Anterior cingulate cortex (tissue), 58 donors: ENCODE measurements at regions not wholly inside any gene's neighbourhood (a gene's known extent, or its start where the extent isn't known, plus 50 kb on each side); places are given as distances from the start of the nearest gene placed in this dataset.
A peak's percentile ranks its signal among the peaks of the same experiment; 100 is the strongest.

ENCODE experiments used
- DNase-seq, 58 donors: peaks; one replicate each; lab custom pipeline; 2025; lab: John Stamatoyannopoulos, UW

DNA sequence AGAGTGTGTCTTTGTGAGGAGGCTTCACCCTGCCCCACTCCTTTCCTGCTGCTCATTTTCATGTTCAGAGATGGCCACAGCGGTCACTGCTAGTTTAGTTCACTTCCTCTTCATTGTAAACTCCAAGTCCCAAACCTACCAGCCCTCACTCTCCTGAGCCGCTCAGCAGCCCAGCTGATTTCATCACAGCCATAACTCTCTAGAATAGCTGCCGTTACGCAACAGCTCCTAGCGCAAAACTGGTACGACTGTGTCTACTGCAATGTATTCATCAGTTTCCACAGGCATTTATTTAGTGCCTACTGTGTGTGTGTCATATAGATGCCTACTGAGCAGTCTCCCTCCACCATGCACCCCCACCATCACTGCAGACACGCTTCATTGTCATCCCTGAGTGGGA, 233.5 kb upstream of the RPL38 start:
- DNase-seq: peak in 4 of 58 donors; percentile 6 to 28 (median 18)

GRCh38 chr17:73971127-73971526, 232.4 kb upstream of the RPL38 start:
- DNase-seq: no peak

DNA sequence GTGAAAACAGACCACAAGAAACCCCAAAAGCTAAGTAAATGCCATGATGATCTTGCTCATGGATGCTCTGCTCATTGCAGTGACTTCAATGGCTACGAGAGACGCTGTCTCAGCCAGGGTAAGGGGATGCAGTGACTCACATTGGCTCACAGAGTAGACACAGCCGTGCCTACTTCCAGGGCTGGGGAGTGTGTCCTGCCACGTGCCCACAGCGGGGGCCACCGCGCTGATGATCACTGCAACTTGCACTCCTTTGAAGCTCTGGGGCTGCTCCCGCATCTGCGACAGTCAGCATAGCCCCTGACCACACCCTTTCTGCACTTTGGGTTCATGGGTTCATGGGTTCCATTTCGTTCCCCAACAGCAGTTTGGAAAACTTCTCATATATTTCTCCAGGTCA, 231.4 kb upstream of the RPL38 start:
- no peak for DNase-seq

DNA sequence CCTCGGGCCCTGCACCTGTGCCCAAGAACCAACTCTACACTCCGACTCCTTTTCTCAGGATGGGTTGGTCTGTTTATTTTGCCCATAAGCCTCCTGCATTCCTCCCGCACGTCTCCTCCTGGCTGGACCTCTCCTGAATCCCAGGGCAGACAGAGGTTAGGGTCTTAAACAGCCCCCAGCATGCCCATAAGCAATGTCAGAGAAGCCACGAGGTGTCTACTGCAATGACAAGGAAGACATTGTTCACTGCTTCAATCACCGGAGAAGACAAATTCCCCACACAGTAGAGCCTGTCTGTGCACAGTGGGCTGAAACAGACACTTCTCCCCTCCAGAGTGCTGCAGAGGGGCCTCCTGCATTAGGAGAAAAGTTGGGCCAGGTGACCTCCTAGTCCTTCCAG, 230.6 kb upstream of the RPL38 start:
- no peak for DNase-seq

DNA sequence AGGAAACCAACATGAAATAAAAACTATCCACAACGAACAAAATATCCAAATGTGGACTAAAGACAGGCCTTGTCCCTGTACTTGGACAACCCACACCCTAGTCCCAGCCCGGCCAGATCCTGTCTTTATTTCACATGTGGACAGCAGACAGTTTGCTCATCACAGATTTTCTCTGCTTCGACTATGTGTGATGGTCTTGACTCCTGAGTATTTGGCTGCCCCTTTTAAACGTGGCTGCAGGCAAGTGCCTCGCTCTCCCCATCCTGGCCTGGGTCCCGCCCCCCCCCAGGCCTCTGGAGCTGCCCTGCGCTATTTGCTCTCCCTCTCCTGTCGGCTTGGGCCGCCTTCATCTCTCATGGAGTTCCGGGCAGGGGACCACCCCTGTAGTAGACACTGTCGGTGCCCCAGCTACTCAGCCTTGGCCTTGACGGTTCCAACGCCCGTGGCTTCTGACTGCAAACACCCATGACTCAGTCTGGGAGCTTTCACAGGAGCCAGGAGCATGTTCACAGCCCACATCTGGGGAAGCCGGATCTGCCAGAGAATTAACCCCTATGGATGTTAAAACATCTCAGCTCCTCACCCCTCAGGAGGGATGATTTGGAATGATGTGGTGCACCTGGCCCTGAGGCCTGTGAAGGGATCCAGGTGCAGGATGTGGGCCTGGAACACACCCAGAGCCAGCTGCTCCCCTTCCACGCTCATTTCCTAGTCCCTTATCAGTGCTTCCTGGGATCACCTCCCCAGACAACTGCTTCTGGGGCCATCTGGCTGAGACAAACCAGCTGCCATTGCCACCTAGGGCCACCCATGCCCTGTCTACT, 229.7 kb upstream of the RPL38 start:
- no peak for DNase-seq

DNA sequence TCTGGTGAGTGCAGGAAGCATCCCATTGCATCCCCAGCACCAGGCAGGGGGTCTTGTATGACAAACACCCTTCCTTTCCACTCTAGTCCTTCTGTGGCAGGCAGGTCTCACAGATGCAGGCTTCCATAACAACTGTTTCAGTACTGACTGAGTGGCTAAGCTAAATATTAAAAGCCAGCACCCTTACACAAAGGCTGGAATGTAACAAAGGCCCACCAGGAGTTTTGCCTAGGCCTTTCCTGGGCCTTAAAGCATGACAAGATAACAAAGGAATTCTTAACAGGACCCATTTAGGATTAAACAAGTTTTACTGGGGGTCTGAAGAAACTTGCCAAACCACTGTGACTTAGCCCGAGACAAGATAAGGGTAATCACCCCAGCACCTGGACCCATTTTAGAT, 228.9 kb upstream of the RPL38 start:
- DNase-seq: no peak

GRCh38 chr17:73976147-73976546, 227.3 kb upstream of the RPL38 start:
- DNase-seq: no peak

DNA sequence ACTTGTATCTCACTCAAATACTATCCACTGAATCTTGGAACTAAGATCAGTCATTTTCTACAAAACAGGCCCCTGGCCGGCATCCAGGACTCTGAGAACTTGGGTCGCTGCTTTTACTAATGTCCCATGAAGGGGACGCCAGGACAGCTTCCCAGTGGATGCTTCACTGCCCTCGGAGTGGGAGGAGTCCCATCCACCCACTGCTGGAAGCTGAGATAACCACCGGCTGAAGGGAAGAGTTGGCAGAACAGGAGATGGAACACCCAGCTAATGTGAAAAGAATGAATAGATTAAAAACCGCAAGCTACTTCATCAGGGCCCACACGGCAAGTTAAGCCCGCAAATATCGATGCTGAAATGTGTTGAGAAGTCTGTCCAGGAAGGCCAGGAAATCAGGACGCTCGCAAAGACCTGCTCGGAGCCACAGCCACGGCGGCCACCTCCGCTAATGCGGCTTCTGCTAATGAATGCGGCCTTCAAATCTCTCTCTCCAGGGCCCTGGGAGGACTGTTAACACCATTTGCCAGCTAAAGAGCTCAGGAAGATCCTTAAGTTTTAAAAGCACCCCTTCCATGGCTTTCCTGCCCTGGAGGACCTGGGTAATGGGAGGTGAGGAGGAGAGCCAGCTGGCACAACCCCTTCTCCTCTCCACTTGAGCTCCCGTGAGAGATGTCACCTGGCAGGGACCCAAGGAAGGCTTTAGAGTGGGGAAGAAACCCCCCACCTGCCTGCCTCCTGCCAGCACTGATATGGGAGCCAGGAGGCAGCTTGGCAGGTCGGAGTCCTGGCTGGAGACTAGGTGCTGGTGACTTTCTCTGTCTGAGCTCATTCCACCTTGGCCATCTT, 226.6 kb upstream of the RPL38 start:
- peak in 1 of 58 donors; percentile 25 for DNase-seq

DNA sequence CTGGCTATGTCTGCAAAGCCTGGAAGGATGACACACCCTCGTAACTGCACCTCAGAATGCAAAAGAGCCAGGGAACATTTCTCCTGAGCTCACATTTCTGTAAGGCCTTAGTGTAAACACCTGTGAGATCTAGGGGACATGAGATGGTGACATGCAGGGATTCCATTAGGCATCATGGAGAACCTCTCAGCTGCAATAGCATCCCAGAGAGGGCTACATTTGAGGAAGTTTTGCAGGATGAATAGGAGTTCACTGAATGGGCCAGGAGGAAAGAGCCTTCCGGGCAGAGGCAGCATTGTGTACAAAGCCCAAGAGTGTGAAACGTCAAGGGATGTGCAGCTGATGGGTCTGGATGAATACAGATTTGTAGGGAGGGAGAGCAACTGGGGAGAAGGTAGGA, 223.0 kb upstream of the RPL38 start:
- DNase-seq: no peak

- DNase-seq: no peak
Observed at GRCh38 chr17:73982871-73983270, 220.6 kb upstream of the RPL38 start.

GRCh38 chr17:73983621-73984400, 219.7 kb upstream of the RPL38 start:
- DNase-seq: no peak

GRCh38 chr17:73984941-73985340, 218.5 kb upstream of the RPL38 start:
- no peak for DNase-seq

GRCh38 chr17:73985466-73986015, 217.9 kb upstream of the RPL38 start:
- no peak for DNase-seq

GRCh38 chr17:73986641-73987177, 216.8 kb upstream of the RPL38 start:
- DNase-seq: no peak

DNA sequence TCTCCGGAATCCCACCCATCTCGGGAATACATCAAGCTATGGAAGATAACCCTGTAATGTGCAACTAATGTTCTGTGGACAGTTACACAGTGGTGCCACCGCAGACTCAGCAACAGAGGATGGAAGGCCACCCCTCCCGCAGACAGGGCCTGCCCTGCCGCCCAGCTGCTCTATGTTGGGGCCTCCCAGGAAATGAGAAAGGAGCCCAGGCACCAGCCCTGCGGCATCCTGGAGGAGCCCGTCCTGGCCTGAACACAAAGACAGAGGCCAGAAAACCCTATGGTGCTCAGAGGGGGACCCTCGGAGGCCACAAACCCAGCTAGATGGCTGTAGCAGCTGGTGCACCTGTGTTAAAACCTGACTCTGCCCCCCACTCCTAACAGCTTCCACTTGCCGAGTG, 216.1 kb upstream of the RPL38 start:
- no peak for DNase-seq

- no peak for DNase-seq
Observed at GRCh38 chr17:73987845-73988509, 215.5 kb upstream of the RPL38 start.

GRCh38 chr17:73989671-73990070, 213.8 kb upstream of the RPL38 start:
- no peak for DNase-seq

DNA sequence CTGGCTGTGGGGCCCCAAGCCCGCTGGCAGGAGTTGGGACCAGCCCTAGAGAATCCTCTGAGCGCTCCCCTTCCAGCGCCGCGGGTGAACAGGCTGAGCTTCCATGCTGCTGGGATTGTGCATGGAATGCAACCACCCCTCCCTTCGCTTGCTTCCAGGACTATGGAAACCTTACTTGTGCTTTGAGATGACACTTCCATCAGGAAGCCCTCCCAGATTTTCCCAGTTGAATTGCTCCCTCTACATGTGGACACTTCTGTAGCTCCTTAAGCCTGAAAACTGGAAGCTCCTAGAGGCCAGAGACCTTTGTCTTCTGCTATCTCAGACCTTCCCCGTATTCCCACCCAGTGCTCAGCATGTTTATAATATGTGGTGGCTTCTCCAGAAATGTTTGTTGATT, 213.2 kb upstream of the RPL38 start:
- DNase-seq: no peak

GRCh38 chr17:73991260-73991659, 212.2 kb upstream of the RPL38 start:
- DNase-seq: no peak

DNA sequence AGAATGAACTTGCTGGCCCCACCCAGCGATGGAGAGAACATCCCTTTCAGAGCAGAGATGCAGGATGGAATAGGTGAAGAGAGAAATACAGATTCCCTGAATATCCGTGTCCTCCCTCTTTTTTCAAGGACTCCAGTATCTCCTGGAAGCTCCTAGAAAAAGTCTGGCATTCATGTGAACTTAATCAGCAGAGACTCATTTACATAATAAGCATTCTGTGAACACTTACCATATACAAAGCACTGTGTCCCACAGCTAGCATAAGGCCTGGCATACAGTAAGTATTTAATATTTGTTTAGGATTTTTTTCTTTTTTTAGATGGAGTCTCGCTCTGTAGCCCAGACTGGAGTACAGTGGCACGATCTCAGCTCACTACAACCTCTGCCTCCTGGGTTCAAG, 208.5 kb upstream of the RPL38 start:
- no peak for DNase-seq
